ENCODE measurements at regions not wholly inside any gene's neighbourhood (a gene's known extent, or its start where the extent isn't known, plus 50 kb on each side); places are given as distances from the start of the nearest gene placed in this dataset.
A peak's percentile ranks its signal among the peaks of the same experiment; 100 is the strongest.

DNA sequence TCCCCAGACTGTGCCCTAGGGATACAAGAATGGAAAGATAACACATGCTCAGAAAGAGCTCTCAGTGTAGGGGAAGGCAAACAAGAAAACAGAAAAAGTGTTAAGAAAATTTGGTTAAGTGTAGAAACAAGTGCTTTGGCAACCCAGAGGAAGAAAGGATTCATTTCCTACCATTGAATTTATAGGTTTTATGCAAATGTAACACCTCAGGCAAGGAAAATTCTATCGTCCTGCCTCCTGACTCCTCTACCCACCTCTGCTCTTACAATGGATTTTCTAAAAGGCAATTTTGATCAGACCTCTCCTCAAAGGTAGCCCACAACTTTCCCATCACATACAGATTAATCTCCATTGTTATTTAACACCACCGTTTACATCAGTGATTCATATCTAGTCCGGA is 298.7 kb downstream of the RFC3 start:
- DNase-seq (ENCODE audit: low read depth), result no peak

GRCh38 chr13:34124666-34125306 is 306.8 kb downstream of the RFC3 start:
- DNase-seq (ENCODE audit: low read depth), result no peak

- no peak for DNase-seq (ENCODE audit: low read depth)
Observed at GRCh38 chr13:34127523-34127922, 309.6 kb downstream of the RFC3 start.

GRCh38 chr13:34128661-34129060 is 310.7 kb downstream of the RFC3 start:
- no peak for DNase-seq (ENCODE audit: low read depth)

DNA sequence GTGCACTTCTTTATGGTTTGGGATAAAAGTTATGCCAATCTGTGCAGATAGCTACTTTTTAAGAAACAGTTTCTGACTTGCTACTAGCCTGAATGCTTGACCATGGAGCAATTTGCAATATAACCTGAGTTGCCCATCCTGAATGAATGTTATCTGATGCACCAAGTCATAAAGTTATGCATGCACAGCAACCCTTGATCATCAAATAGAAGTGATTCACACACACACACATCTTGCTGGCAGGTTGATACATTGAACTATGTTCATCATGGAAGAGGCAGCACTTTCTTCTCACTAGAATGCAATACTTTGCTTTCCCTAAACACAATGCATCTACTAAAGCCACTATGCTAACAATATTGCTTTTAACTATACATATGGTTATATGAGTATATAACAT is 311.5 kb downstream of the RFC3 start:
- DNase-seq (ENCODE audit: low read depth), result no peak

DNA sequence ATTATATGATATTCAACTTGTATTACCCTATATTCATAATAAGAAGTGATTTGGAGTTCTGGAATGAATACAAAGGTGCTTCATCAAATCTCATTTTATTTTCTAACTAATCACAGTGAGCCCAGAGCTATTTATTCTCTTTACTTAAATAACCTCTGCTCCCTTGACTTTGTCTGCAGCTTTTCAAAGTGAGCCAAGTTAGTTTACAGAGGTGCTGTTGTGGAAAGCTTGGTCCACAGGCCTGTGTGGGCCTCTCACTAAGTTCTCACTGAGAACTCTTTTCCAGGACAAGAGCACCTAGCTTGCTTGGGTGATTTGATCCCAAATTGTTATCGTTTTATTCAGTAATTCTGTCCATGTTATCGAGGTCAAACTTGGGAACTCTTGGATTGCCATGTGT is 319.3 kb downstream of the RFC3 start:
- no peak for DNase-seq (ENCODE audit: low read depth)

DNA sequence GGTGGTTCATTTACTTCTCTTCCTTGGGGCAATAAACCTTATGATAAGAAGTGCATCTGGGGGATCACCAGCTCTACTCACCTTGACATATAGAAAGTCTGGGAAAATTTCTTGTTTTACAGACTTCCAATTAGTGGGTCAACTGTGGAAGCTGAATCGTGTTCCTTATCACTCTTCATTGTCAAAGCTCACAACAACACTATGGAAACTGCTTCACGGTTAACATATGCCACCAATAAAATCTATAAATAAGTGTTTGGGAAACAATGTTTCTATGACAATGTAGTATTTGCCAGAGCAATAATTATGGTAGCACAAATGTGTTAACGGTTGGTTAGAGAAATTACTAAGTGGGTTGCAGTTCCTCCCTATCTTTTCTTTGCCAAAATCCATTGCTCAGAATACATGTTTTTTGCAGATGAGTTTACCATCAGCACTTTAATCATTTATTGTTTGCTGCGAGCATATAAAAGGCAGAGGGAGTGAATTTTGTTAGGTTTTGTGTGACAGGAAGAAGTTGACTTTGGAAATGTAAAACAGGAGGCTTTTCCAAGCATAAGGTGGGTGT is 321.8 kb downstream of the RFC3 start:
- DNase-seq (ENCODE audit: low read depth), result no peak

GRCh38 chr13:34143637-34144036 is 325.7 kb downstream of the RFC3 start:
- no peak for DNase-seq (ENCODE audit: low read depth)

- no peak for DNase-seq (ENCODE audit: low read depth)
Observed at GRCh38 chr13:34144142-34144541, 326.2 kb downstream of the RFC3 start.

DNA sequence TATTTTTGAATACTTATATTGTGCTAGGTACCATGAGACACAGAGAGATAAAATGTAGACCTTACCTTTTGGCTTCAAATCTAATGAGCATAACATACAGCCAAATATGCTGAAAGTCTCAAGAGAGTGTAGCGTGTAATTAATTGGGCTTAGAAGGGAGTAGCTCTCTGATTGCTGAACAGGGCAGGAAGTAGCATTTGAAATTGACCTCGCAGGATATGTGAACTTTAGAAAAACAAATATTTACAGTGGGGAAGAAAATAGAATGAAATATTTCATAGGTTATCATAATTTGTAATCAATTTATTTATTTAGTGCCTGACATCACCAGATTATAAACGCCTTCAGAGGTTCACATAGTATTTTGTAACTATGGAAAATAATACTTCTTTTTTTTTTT is 327.1 kb downstream of the RFC3 start:
- DNase-seq (ENCODE audit: low read depth), result no peak

DNA sequence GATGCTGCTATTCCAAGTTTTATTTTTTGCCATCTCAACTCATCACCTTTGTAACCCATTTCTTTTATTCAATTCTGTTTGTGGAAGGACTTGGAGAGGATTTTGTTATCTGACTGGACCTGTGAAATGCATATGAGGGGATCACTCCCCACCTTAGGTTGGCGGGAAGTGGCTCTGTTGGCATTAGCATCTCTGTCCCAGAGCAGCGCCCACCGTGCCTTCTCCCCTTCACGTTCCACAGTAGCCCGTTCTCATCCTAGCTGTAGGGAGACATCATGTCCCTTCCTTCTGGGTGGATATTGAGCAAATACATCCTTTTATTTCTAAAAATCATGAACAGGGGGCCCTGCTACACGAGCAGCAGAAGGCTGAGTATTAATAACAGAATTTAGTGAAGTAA is 330.4 kb downstream of the RFC3 start:
- DNase-seq (ENCODE audit: low read depth), result no peak

DNA sequence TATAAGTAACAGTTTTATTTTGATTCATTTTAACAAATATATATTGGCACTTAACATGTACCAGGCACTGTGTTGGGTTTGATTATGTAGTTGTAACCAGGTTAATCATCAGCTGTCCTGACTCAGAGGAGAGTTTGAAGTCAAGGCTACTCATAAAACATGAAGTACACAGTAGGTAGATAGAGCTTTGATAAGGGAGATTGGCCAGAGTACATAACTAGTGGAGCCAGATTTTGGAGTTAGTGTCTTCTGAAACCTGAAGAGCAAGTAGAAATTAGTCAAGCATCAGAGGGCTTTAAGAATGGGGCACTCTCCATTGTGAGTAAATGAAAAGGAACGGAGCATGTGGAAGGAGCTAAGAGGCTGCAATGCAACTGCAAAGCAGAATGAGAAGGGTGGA is 333.9 kb downstream of the RFC3 start:
- DNase-seq (ENCODE audit: low read depth), result no peak

DNA sequence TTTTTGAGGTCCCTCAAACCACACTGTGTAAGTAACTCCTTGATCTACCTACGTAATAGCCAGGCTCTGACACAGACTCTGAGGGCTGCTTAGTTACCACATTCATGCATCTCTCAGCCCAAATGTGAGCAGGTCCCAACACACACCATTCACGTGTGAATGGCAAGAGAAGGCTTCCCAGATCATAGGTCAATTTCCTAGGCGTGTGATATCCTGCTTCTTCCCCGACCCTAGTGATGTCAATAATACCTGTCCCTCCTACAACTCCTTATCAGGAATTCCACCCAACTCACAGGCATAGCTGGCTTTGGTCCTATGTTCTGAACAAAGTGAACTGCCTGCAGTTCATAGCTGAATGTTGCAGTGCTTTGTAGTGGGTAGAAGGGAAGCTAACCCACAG is 334.5 kb downstream of the RFC3 start:
- DNase-seq (ENCODE audit: low read depth), result no peak

- no peak for DNase-seq (ENCODE audit: low read depth)
Observed at GRCh38 chr13:34152996-34153395, 335.0 kb downstream of the RFC3 start.

- DNase-seq (ENCODE audit: low read depth), result no peak
Observed at GRCh38 chr13:34153428-34154180, 335.7 kb downstream of the RFC3 start.

- DNase-seq (ENCODE audit: low read depth), result peak; percentile 81
Observed at GRCh38 chr13:34155931-34156607, 338.1 kb downstream of the RFC3 start.

GRCh38 chr13:34156841-34157365 is 339.0 kb downstream of the RFC3 start:
- peak; percentile 98 for DNase-seq (ENCODE audit: low read depth)

DNA sequence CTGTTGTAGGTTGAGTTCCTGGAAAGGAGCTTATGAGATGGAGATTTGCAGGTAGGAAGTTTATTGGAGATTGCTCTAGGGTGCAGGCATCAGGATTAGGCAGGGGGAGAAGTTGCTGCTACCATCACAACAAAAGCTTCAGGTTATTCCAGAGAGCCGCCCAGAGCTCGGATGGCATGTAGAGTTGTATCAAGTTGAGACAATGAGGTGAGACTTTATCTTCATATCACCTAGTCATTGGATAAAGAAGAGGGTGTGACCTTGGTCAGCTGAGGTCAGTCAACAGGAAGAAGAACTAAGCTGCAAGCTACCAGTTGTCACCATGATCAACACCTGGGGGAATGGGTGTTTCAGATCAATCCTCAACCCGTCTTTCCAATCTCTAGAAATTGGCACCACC is 342.0 kb downstream of the RFC3 start:
- DNase-seq (ENCODE audit: low read depth), result no peak

DNA sequence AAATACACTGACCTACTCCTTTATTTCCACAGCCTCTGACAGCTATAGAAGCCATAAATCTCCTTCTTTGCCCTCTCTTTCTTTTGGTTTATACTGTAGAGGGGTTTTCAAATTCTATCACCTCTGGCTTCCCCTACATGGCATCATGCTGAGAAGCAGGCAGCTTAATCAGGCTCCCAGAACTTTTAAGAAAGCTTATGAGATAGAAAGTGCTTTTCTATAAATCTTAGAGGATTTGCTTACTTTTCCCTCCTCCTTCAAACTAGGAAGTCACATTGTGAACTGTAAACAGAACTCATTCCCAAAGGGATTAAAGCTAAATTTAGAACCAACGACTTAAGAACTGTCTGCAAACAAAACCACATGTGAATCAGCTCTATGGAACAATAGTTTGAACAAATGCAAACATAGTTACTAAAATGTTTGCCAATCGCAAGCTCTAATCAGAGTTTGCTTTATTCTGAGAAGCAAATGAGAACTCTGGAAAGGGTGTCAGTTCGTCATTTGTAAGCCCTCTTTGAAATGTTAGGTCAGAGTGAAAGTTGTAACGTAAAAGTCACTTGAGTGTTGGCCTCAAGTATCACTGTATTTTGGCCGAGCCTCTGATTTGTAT is 344.1 kb downstream of the RFC3 start:
- DNase-seq (ENCODE audit: low read depth), result peak; percentile 85

GRCh38 chr13:34162544-34162933 is 344.6 kb downstream of the RFC3 start:
- peak; percentile 76 for DNase-seq (ENCODE audit: low read depth)

- DNase-seq (ENCODE audit: low read depth), result peak; percentile 34
Observed at GRCh38 chr13:34164582-34164981, 346.6 kb downstream of the RFC3 start.

DNA sequence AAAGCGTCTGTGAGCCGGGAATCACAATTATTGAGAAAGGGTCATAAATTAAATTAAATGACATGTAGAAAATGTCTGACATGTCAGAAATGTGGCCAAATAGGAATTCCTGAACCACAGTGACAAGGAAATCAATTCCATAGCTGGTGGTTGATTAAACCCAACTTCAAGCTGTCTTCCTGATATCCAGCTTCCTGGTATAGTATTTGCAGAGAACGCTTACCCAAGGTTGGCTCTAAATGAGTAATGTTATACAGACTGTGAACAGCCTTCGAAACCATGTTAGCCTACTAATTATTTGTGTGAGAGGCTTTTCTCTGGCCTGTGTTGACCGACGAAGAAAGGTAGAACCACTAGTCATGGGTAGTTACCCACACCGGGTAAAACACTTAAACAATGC is 347.2 kb downstream of the RFC3 start:
- no peak for DNase-seq (ENCODE audit: low read depth)
